OCI-LY7 (cell line): ENCODE measurements at regions not wholly inside any gene's neighbourhood (a gene's known extent, or its start where the extent isn't known, plus 50 kb on each side); places are given as distances from the start of the nearest gene placed in this dataset.

ENCODE experiments used
- CTCF ChIP-seq: fragments of 200-600 bp; sonication (generic); conservative IDR thresholded peaks from 2 replicates; pipeline ENCODE4 v1.5.1; 2014; ENCODE audit warnings: mild to moderate bottlenecking, antibody characterized with exemption, low read length, moderate library complexity, mixed read lengths
- EZH2phosphoT487 ChIP-seq: fragments of 200-600 bp; sonication (generic); IDR thresholded peaks from 2 replicates; pipeline ENCODE4 v1.6.1; 2018; ENCODE audit warnings: low read depth, borderline replicate concordance, mild to moderate bottlenecking, mixed run types, antibody characterized with exemption, low read length, moderate library complexity, mixed read lengths

- no peak for TF ChIP-seq CTCF
- no peak for TF ChIP-seq EZH2phosphoT487
These were observed 128.3 kb upstream of the VEPH1 start for GRCh38 chr3:157631478-157631877.
